Hepatocyte (in vitro differentiated cells): ENCODE measurements at regions not wholly inside any gene's neighbourhood (a gene's known extent, or its start where the extent isn't known, plus 50 kb on each side); places are given as distances from the start of the nearest gene placed in this dataset.

Source experiments
- CTCF ChIP-seq: fragments of 200-600 bp; sonication (generic); IDR thresholded peaks from 2 replicates; pipeline ENCODE4 v1.5.1; 2016; ENCODE audit warnings: antibody characterized with exemption, mild to moderate bottlenecking; ENCODE audit not compliant: poor library complexity
- EZH2 ChIP-seq: fragments of 200-600 bp; sonication (generic); IDR thresholded peaks from 2 replicates; pipeline ENCODE4 v1.6.1; 2016; ENCODE audit warnings: antibody characterized with exemption, mild to moderate bottlenecking, borderline replicate concordance
- EZH2phosphoT487 ChIP-seq: fragments of 200-600 bp; sonication (generic); IDR thresholded peaks from one replicate; pipeline ENCODE4 v1.6.1; 2018; ENCODE audit warnings: antibody characterized with exemption, mild to moderate bottlenecking, low read depth, moderate library complexity; ENCODE audit not compliant: unreplicated experiment, severe bottlenecking

GRCh38 chr1:69197816-69198215 lies 369.9 kb upstream of the LRRC7 start:
- TF ChIP-seq CTCF (no peak), EZH2 (no peak), EZH2phosphoT487 (no peak)
